ENCODE measurements at regions not wholly inside any gene's neighbourhood (a gene's known extent, or its start where the extent isn't known, plus 50 kb on each side); places are given as distances from the start of the nearest gene placed in this dataset.

GRCh38 chr10:131806146-131806545, 94.7 kb upstream of the PPP2R2D start:
- no peak overlapping the region for H3K4me3 ChIP-seq (ENCODE audit: low read depth, low read length)
- TF ChIP-seq CTCF (IDR thresholded peaks at IDR 0.05; ENCODE audit: borderline replicate concordance, insufficient read depth, low read depth, low read length), result no peak

- no peak overlapping the region for H3K4me3 ChIP-seq (ENCODE audit: low read depth, low read length)
- no peak for TF ChIP-seq CTCF (IDR thresholded peaks at IDR 0.05; ENCODE audit: borderline replicate concordance, insufficient read depth, low read depth, low read length)
Measured at GRCh38 chr10:131806646-131807317, 94.0 kb upstream of the PPP2R2D start.

- TF ChIP-seq CTCF (IDR thresholded peaks at IDR 0.05; ENCODE audit: borderline replicate concordance, insufficient read depth, low read depth, low read length), result no peak
- no peak overlapping the region for H3K4me3 ChIP-seq (ENCODE audit: low read depth, low read length)
Measured at GRCh38 chr10:131808370-131808930, 92.4 kb upstream of the PPP2R2D start.

GRCh38 chr10:131810036-131810804, 90.6 kb upstream of the PPP2R2D start:
- no peak for TF ChIP-seq CTCF (IDR thresholded peaks at IDR 0.05; ENCODE audit: borderline replicate concordance, insufficient read depth, low read depth, low read length)
- H3K4me3 ChIP-seq (ENCODE audit: low read depth, low read length), result no peak overlapping the region

- H3K4me3 ChIP-seq (ENCODE audit: low read depth, low read length), result no peak overlapping the region
- TF ChIP-seq CTCF (IDR thresholded peaks at IDR 0.05; ENCODE audit: borderline replicate concordance, insufficient read depth, low read depth, low read length), result no peak
Measured at GRCh38 chr10:131810805-131811629, 89.8 kb upstream of the PPP2R2D start.

- no peak overlapping the region for H3K4me3 ChIP-seq (ENCODE audit: low read depth, low read length)
- TF ChIP-seq CTCF (IDR thresholded peaks at IDR 0.05; ENCODE audit: borderline replicate concordance, insufficient read depth, low read depth, low read length), result no peak
Measured at GRCh38 chr10:131811630-131812403, 89.0 kb upstream of the PPP2R2D start.
